ENCODE measurements at regions not wholly inside any gene's neighbourhood (a gene's known extent, or its start where the extent isn't known, plus 50 kb on each side); places are given as distances from the start of the nearest gene placed in this dataset.

DNA sequence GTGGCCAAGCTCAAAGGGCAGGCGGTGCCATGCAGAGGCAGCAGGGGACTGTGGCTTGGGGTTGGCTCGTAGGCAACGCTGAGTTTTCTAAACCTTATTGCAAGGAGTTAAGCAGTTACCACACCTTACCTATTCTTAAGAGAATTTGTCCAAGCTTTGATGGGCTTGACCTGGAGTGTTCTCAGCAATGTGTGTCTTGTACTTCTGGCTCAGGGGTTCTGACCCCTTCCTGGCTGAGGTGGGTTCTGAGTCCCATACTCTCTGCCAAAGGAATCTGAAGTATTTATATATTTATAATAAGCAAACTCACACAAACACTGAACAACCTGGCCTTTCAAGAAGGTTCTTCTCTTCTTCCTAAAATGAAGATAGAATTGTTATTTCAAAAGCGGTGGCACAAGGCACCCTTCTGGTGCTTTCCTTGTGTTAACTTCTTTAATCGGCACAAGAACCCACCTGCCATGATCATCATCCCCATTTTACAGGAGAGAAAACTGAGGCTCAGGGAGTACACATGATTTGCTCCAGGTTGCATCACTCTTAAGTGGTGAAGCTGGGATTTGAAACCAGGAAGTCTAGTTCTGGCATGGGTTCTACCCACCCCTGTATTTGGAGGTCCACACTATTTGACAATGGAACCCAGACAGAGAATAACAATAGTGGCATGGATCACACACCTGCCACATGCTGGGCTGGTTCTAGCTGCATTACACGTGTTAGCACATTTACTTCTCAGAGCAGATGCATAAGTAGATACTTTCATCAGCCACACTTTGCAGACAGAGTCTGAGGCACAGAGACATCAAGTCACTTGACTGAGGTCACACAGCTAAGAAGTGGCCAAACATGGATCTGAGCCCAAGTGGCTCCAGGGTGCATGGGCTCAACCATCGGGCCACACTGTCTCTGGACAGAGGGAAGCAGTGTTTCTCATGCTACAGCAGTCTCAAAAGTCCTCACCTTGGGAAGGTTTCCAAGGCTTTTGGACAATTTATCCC lies 224.0 kb downstream of the AACS start:
- intact Hi-C loops (cut with DNase I) = no loop called here
- 77 to 83% methylated on average over 5 to 7 of the region's 7 CpGs for WGBS, 2 donors
- TF ChIP-seq, protein P1, sequence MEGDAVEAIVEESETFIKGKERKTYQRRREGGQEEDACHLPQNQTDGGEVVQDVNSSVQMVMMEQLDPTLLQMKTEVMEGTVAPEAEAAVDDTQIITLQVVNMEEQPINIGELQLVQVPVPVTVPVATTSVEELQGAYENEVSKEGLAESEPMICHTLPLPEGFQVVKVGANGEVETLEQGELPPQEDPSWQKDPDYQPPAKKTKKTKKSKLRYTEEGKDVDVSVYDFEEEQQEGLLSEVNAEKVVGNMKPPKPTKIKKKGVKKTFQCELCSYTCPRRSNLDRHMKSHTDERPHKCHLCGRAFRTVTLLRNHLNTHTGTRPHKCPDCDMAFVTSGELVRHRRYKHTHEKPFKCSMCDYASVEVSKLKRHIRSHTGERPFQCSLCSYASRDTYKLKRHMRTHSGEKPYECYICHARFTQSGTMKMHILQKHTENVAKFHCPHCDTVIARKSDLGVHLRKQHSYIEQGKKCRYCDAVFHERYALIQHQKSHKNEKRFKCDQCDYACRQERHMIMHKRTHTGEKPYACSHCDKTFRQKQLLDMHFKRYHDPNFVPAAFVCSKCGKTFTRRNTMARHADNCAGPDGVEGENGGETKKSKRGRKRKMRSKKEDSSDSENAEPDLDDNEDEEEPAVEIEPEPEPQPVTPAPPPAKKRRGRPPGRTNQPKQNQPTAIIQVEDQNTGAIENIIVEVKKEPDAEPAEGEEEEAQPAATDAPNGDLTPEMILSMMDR (IDR thresholded peaks at IDR 0.05) = no peak
- TF ChIP-seq POLR2A (IDR thresholded peaks at IDR 0.05) = no peak
- peaks cover 0 to 4% (median 4%) of the 10 kb centered on the region in 3 donors for H3K9me3 ChIP-seq
- H3K36me3 ChIP-seq = no peaks in the 10 kb centered on the region
- H3K27ac ChIP-seq = no peak overlapping the region
- peaks cover 0 to 9% (median 0%) of the 10 kb centered on the region in 4 donors for H3K27me3 ChIP-seq
- no peaks in the 10 kb centered on the region for H3K4me1 ChIP-seq
- DNase-seq = no peak
- H3K4me3 ChIP-seq = no peak overlapping the region

DNA sequence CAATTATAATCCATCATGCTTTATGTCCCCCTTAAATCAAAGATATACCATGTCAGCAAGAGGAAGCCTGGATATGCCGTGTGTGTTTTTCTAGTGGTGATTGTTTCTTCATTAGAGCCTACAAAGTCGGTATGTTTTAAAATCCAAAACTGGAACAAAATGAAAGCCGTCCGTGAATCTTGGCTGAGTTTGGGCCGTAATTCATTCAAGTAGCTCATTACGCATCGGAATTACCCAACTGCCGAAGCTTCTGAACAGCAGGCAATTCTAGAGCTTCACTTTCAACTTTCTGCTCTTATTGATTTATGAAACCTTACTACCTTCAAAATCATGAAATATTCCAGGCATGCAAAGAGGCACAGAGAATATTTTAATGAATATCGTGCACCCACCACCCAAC lies 224.7 kb downstream of the AACS start:
- WGBS, 2 donors = 74 to 87% methylated on average over 9 of the region's 9 CpGs
- intact Hi-C loops (cut with DNase I) = no loop called here
- no peak overlapping the region for H3K27ac ChIP-seq
- H3K4me3 ChIP-seq = no peak overlapping the region
- no peaks in the 10 kb centered on the region for H3K36me3 ChIP-seq
- TF ChIP-seq POLR2A (IDR thresholded peaks at IDR 0.05) = no peak
- TF ChIP-seq, protein P1 (IDR thresholded peaks at IDR 0.05) = no peak
- H3K4me1 ChIP-seq = no peaks in the 10 kb centered on the region
- H3K27me3 ChIP-seq = peaks cover 0 to 9% (median 0%) of the 10 kb centered on the region in 4 donors
- H3K9me3 ChIP-seq = peaks cover 0 to 4% (median 4%) of the 10 kb centered on the region in 3 donors
- no peak for DNase-seq

DNA sequence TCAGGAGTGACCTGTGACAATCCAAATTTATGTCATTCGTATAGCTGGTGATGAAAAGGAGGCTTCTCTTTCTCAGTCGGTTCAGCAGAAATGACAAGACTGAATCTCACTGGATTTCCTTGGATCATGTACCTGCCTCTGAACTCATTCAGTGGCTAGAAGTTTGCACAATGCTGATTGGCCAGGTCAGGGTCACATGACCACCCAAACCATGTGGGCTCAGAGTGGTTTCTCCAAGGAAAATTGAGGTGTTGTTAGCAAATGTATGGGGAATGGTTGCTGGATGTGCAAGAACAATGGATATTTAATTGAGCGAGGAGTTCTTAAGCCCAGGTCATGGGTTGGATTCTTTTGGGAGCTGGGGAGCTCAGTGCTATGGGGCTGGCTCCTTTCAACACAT lies 227.5 kb downstream of the AACS start:
- WGBS, 2 donors = 84 to 89% methylated on average over 3 of the region's 3 CpGs
- TF ChIP-seq, protein P1 (IDR thresholded peaks at IDR 0.05) = no peak
- no peak for TF ChIP-seq POLR2A (IDR thresholded peaks at IDR 0.05)
- intact Hi-C loops (cut with DNase I) = no loop called here

DNA sequence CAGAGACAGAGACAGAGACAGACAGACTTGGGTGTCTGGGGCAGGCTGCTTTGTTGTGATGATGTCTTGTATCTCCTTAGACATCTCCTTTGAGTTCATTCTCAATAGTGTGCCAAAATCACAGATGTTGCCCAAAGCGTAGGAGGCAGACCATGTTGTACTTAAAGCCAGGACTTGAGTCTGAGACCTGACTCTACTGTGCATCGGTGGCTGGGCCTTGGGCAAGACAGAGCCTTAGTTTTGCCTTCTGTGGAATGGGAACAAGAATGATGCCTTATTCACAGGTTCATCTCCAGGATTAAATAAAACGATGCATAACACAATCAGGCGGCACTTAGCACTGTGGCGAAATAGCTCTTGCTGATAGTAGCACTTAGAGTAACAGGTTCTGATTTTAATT lies 230.3 kb downstream of the AACS start:
- H3K27ac ChIP-seq = no peak overlapping the region
- H3K27me3 ChIP-seq = peaks cover 0 to 4% (median 0%) of the 10 kb centered on the region in 4 donors
- DNase-seq = no peak
- no peak overlapping the region for H3K4me3 ChIP-seq
- no peaks in the 10 kb centered on the region for H3K4me1 ChIP-seq
- H3K36me3 ChIP-seq = no peaks in the 10 kb centered on the region
- no peak for TF ChIP-seq POLR2A (IDR thresholded peaks at IDR 0.05)
- TF ChIP-seq, protein P1 (IDR thresholded peaks at IDR 0.05) = no peak
- intact Hi-C loops (cut with DNase I) = no loop called here
- 80 to 82% methylated on average over 5 of the region's 5 CpGs for WGBS, 2 donors
- H3K9me3 ChIP-seq = peaks cover 0 to 4% (median 4%) of the 10 kb centered on the region in 3 donors

More for the DNA sequence above, 227.5 kb downstream of the AACS start:
- H3K27me3 ChIP-seq = peaks cover 0 to 9% (median 0%) of the 10 kb centered on the region in 4 donors
- no peaks in the 10 kb centered on the region for H3K4me1 ChIP-seq
- no peaks in the 10 kb centered on the region for H3K36me3 ChIP-seq
- peaks cover 0 to 4% (median 4%) of the 10 kb centered on the region in 3 donors for H3K9me3 ChIP-seq
- no peak for DNase-seq
- H3K4me3 ChIP-seq = no peak overlapping the region
- no peak overlapping the region for H3K27ac ChIP-seq

GRCh38 chr12:125296701-125297100 lies 231.5 kb downstream of the AACS start:
- Histone ChIP-seq H3K27ac (no peak overlapping the region), H3K4me1 (no peaks in the 10 kb centered on the region), H3K4me3 (no peak overlapping the region), H3K9me3 (peaks cover 0 to 4% (median 4%) of the 10 kb centered on the region in 3 donors), H3K36me3 (no peaks in the 10 kb centered on the region), H3K27me3 (no peaks in the 10 kb centered on the region)
- intact Hi-C loops (cut with DNase I) = no loop called here
- no peak for DNase-seq
- TF ChIP-seq POLR2A (IDR thresholded peaks at IDR 0.05) = no peak
- WGBS, 2 donors = 42 to 50% methylated on average over 6 to 8 of the region's 9 CpGs
